Germinal center (tissue), 1 donor: ENCODE measurements at regions not wholly inside any gene's neighbourhood (a gene's known extent, or its start where the extent isn't known, plus 50 kb on each side); places are given as distances from the start of the nearest gene placed in this dataset.
"Not testable (repeated sequence)": the region's sequence is repeated elsewhere in the genome, so short reads cannot be mapped to it uniquely, and the experiment has no call there.

Source experiments
- DNase-seq: peaks from one replicate; pipeline ENCODE4 v3.0.0; 2012; ENCODE audit warnings: mixed read lengths, low spot score

DNA sequence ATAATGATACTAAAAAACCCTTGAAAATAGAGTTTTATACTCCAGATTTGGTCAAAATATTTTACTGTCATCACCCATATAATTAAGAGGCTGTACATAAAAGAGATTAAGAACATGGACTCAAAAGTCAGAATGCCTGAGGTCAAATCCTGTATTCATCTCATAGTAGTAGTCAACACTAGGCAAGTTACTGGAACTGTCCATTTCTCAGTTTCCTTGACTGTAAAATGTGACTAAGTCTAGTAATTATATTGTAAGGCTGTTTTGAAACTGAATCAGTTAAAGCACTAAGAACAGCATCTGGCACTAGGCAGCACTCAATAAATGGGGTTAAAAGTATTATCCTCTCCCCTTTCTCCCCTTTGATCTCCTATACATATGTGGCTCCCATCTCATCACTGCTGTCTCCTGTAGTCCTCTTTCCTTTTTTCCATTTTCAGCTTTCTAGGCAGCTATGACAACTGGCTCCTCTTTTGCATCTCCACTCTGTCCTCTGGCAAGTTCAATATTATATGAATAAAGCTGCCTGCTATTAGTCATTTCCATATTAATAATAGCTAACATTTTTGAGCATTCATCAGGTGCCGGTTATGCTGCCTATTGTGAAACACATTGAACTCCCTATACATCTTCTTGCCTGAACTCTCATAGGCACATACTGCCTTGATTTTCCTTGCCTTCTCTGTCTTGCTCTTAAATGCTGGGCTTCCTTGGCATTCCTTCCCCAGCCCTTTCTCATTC, 185.8 kb upstream of the NREP start:
- no peak for DNase-seq

DNA sequence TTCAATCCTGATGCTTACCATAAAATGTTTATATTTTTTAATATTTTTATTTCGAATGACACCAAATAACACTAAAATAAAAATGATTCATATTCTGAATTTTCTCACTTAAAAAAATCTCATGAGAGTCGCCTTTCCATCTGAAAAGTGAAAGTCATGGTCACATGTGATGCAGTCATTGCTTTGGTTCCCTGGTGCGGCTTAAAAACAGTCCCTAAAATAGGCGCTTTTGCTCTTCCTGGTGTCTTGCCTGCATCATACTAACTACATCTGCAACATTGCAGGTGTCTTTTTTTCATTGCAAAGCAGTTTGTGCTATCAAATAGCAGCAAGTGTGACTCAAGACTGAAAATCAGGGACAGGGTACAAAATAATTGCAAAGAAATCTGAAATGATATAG, 185.2 kb upstream of the NREP start:
- DNase-seq, result no peak

DNA sequence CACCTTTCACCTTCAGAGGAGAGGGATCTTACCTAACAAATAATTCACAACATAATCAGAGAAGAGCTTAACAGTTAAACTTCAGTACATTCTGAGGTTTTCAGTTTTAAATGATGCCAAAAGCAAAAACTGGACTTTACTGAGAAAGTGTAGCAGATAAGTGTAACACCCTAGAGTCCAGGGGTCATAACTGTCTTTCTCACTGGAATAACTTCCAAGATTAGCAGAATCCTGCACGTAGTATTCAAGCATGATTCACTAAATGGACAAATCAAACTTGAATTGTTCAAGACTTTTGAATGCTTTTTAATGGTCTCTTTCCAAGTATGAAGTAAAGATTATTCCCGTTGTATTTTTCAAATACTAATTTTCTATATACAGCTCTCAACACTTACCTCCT, 180.1 kb upstream of the NREP start:
- DNase-seq, result no peak

DNA sequence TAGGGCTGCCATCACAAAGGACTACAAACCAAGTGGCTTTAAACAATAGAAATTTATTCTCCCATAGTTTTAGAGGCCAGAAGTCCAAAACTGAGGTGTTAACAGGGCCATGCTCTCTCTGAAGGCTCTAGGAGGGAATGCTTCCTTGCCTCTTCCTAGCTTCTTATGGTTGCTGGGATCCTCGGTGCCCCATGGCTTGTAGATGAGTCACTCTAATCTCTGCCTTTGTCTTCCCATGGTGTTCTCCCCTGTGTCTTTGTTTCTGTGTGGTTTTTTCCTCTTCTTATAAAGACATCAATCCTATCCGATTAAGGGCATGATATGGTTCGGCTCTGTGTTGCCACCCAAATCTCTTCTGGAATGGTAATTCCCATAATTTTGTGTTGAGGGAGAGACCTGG, 178.8 kb upstream of the NREP start:
- no peak for DNase-seq

DNA sequence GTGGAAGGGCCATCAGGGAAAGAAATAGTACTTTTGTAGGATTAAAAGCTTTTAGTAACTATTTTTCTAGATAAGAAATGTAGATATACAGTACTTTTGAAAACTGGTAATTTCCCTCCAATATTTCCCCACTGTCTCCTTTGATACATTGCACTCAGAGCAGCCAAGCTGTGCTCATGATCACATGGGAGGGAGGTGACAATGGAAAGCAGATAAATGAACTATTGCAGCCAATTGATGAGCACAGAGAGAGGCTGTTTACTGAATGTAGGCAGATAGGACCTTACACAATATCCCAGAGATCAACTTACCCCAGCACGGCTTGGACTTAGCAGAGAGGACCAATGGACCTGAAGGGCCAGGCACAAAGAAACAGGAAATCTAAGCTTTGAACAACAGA, 178.0 kb upstream of the NREP start:
- DNase-seq, result no peak

DNA sequence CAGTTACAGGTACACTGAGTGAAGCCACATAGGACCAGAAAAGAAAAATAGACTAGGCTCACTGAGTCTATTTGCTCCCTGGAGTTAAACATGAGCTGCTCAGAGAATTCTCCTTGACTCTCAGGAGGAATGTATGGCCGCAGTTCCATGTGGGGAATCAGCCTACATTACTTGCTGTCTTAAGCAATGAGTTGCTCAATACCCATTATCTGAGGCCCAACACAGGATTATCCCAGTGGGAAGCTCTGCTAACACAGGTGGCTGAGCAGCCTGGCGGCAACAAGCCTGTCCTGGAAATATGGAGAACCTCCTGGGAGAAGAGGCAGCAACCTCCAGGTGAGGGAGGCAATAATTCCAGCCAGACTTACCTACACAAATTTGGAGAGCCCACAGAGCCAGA, 177.5 kb upstream of the NREP start:
- no peak for DNase-seq

DNA sequence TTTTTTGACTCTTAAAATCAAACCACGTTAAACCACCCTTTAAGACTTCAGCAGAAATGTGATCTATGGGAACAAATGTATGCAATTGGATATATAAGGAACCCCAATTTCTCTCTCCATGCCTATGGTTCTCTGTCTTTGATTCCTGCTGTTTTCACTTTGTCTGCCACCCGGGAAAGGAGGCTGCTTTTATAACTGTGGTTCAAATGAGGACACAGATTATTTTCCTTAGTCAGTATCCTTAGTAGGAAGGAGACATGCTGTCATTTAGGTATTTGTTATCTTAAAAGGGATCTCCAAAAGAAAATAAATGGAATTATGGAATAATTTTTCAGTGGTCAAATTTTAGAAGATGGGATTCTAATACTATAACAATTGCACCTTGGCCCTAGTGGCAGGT, 176.1 kb upstream of the NREP start:
- no peak for DNase-seq

DNA sequence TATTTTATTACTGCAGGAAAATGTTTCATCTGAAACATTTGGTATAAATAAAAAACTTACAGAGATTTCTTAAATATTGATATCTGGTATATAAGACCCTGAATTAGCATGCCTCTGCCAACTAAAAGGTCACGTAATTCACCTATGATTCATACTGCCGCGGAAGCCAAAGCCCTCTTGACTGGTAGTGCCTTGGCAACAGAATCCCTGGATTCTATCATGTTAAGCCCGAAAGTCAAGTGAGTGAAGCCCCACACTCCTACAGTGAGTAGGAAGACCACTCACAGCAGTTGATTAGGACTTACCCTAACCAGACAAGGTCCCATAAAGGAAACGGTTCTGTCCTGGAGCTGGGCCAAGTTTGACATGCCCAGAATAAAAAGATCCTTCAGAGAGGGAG, 175.6 kb upstream of the NREP start:
- no peak for DNase-seq

DNA sequence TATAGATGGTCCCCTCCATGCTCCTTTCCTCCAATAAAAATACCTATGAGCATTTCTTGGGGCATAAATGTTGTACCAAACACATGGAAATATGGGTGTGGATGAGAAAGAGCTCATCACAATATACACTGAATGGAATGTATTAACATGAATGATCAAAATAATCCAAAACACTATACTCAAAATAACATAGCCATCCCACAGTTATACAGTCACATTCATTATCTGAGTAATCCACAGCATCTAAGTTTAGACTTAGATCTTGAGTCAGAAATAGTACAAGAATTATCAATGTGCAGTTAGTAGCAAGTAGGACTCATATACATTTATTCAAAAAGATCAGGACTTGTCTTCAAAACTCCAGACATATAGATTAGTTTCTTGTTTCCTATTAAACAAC, 175.2 kb upstream of the NREP start:
- no peak for DNase-seq

DNA sequence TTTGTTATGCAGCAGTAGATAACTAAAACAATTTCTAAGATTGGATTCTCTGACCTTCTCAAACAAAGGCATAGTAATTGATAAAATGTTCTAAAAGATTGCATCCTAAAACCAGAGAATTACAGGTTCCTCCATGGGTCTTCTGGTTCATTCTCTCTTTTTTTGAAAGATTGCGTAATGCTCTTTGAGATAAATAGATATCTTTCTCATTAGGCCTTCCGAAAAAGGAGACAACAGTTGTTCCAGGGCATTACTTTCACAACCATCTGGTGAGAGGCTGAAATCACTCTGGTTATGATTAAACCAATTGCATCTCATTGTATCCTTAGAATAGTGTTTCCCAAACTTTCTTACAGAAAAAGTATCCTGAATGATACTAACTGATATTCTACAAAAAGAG, 174.7 kb upstream of the NREP start:
- no peak for DNase-seq

DNA sequence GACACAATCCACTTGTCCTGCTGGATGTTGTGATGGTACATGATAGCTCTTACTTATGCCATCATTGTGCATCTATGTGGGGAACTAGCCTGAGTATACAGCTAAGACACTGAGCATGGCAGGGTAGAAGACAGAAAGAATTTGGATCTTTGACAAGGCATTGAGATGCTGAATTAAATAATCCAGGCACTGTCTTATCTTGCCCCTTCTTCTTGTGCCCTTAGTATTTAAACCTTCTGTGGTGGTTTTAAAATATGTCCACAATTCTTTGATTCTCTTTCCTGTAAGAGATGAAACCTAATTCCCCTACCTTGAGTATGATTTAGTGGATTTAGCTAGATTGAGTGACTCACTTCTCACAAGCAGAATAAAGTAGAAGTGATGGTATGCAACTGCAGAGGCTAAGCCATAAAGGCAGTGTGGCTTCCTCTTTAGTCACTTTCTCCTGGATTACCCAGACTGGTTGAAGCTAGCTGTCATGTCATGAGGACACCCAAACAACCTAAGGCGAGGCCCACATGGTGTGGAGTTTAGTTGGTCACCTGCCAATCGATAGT, 174.0 kb upstream of the NREP start:
- no peak for DNase-seq

DNA sequence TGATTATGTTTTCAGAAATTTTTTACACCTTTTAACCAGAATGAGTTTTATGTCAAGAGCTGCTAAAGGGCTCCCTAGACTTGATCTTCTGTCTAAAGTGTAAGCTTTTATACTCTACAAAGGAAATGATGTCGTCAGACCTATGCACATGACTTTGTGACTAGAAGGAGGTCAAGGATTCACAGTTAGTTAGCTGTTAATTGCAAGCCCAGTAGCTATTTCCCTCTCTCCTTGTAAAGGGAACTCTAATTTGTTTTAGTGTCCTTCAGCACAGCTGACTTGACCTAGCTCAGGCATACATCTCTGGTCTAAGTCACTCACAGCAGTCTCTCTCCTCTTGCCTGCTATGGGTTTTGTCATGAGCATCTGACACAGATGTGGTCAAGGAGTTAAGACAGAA, 173.5 kb upstream of the NREP start:
- DNase-seq, result no peak

DNA sequence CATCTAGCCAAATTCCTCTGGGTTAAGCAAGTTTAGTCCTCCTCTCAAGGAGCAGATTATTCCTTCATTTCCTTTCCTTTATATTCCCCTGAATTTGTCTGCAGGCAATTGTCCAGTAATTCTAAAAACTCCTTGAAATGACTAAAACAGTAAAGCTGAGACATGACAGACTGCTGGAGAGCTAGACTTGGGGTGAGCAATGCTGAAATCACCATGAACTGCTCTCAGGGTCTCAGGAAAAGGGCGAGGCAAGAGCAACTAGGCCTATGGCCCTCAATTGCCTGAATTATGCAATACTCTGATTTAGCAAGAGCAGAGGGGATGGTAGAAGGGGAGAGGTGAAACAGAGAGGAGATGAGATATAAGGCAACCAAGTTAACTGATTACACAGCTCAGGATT, 172.9 kb upstream of the NREP start:
- DNase-seq, result no peak

DNA sequence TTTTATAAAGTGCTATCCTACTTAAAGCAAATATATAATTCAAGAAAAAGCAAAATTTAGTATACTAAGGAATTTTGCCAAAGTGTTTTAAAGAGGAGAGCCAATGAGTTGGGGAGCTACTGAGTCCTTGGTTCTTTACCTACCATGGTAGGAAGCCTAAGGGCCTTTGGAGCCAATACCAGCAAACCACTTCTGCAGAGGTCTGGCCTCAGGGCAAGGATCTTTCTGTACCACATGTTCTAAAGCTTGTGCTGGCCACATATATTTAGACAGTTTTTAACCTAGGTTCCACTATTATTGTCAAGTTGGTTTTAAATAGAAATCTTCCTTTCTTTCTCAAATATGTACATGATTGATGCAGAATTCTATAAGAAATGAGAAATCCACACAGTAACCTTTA, 172.3 kb upstream of the NREP start:
- no peak for DNase-seq

DNA sequence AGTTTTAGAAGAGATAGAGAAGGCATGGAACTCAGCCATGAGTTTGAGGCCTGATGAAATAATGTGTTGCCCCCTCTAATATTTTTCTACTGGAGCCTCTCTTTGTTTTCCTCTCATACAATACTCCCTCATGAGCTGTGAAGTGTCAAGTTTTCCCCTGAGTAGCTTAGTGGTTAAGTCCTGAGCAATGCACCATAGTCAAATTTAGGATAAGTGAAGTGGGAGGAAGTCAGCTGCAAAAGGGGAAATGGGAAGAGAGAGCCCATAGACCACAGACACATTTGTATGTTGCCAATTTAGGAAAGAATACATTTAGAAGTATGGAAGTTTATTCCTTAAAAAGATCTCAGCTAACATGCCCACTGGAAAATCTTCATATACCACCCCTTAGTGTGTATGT, 171.5 kb upstream of the NREP start:
- no peak for DNase-seq

DNA sequence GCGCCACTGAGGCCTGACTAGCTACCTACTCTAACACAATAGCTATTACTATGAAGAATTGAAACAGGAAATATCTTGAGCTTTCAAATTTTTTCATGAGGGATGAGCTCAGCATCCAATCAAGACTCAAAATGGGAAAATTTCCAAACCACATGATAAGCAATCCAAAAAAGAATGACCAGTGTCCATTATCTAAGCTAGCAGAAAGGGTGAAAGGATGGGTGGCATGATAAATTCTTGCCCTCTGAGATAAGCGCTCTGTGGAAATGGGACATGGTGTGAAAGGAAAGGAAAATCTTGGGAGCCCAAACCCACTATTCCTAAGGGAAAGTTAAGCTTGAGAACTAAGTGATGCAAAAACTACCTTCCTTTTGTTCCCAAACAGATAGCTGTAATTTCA, 170.2 kb upstream of the NREP start:
- DNase-seq, result no peak

DNA sequence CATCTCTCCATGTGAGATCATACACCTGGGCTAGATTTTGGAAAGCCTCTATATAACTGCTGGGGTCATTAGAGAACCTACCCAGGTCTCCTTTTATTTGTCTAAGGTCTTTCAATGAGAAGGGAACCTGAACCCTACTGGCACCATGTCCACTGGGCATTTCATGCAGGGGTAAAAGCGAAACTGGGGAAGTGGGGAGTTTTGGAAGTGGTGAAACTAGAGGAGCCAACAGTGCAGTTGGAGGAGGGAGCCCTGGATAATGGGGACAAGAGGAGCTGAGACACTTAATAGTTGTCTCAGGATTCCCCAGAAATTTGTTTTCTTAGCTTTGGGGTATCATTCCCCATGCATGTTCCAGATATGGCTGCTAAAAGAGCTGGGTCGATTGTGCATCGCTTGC, 169.0 kb upstream of the NREP start:
- DNase-seq, result no peak

DNA sequence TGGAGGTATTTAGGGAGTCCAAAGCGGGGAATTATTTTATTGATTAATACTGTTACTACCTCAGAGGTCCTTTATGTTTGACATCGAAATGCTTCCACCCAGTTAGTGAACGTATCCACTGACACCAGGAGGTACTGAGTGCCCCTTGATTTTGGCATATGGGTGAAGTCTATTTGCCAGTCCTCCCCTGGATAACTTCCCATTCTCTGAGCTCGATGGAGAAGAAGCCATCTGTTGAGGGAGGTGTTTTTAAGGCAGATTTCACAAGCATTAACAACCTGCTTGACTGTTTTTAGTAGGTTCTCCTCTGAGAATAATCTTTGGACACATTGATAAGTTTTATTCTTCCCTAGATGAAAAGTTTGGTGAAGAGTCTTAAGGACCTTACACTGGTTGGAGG, 165.3 kb upstream of the NREP start:
- DNase-seq, result no peak

DNA sequence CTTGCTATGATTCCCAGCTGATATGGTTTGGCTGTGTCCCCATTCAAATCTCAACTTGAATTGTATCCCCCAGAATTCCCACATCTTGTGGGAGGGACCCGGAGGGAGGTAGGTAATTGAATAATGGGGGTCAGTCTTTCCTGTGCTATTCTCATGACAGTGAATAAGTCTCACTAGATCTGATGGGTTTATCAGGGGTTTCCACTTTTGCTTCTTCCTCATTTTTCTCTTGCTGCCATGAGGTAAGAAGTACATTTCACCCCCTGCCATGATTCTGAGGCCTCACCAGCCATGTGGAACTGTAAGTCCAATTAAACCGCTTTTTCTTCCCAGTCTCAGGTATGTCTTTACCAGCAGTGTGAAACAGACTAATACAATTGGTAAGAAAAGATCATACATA, 164.7 kb upstream of the NREP start:
- not testable (repeated sequence) for DNase-seq

DNA sequence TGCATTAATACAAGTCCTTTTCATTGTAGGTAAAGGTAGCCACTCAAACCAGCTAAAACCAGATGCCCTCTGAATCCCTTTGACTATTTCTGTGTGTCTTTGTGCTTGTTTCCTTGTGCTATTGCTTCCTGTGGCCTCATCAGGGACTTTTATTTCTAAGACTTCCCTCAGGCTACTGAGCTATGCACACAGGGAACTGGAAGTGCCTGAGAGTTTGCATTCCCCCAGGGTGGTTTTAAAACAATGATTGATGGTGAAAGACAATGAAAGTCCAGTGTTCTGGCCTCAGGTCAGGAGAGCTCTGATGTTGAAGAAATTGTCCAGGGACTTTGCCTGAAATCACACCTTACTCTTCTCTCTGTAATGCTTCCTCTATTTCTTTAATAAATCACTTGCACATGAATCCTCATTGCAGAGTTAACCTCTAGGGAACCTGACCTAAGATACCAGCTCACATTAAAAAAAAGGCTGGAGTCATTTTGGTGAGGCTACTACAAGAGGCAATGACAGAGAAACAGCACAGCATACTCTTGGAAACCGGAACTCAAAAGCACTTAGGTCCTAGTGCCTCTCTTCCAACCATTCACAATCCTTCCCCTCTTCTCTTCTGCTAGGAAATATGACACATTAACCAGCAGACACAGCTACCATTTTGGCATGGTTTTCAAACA, 158.1 kb upstream of the NREP start:
- DNase-seq, result no peak

DNA sequence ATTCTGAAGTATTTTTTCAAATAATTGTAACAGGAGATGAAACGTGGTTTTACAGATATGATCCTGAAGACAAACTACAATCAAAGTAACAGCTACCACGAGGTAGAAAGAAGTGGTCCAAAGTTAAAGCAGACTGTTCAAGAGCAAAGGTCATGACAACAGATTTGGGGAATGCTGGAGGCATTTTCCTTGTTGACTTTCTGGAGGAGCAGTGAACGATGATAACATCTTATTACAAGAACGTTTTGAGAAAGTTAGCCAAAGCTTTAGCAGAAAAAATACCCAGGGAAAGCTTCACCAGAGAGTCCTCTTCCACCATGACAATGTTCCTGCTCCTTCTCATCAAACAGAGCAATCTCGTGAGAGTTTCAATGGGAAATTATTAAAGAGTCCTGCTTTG, 145.4 kb upstream of the NREP start:
- DNase-seq, result no peak

DNA sequence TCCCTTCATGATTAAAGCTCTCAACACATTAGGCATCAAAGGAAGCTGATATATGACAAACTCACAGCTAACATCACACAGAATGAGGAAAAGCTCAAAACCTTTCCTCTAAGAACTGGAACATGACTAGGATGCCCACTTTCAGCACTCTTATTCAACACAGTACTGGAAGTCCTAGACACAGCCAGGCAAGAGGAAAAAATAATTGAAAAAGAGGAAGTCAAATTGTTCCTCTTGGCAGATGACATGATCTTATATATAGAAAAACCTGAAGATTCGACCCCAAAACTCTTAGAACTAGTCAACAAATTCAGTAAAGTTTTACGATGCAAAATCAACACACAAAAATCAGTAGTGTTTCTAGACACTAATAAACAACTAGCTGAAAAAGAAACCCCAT, 144.3 kb upstream of the NREP start:
- DNase-seq, result no peak

DNA sequence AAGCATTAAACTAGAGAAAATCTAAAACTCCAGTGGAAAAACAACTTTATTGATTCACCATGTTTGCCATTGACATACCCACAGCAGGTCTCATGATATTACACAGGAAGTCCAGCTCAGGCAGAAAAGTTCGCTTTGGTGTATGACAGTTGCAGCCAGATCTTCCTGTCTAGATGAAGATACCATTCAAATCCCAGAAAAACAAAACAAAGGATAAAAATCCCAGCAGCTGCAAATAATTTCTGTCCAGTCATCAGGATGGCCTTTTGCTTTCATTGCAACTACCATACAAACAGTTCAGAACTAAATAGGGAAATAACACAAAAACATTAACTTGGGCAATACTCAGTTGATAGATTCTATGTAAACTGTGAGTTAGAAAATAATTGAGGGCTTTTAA, 136.0 kb upstream of the NREP start:
- DNase-seq, result no peak

DNA sequence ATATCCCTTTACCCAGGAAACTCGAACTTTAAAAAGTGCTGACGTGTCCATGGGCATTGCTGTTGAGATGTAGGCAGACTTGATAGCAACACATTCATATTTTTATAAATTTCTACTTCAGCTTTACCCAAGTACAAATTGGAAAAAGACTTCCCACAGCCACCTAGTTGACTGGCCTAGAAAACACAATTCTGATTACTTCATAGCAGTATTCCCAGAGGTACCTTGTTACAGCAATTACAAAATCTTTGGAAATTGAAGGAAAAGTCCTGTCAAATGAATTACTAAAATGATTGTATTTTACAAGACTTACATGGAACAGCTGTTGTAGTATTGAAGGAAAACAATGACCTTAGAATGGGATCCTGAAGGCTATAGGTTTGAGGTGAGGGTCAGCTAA, 130.7 kb upstream of the NREP start:
- no peak for DNase-seq
